ENCODE measurements at regions not wholly inside any gene's neighbourhood (a gene's known extent, or its start where the extent isn't known, plus 50 kb on each side); places are given as distances from the start of the nearest gene placed in this dataset.
"Not testable (repeated sequence)": the region's sequence is repeated elsewhere in the genome, so short reads cannot be mapped to it uniquely, and the experiment has no call there.

DNA sequence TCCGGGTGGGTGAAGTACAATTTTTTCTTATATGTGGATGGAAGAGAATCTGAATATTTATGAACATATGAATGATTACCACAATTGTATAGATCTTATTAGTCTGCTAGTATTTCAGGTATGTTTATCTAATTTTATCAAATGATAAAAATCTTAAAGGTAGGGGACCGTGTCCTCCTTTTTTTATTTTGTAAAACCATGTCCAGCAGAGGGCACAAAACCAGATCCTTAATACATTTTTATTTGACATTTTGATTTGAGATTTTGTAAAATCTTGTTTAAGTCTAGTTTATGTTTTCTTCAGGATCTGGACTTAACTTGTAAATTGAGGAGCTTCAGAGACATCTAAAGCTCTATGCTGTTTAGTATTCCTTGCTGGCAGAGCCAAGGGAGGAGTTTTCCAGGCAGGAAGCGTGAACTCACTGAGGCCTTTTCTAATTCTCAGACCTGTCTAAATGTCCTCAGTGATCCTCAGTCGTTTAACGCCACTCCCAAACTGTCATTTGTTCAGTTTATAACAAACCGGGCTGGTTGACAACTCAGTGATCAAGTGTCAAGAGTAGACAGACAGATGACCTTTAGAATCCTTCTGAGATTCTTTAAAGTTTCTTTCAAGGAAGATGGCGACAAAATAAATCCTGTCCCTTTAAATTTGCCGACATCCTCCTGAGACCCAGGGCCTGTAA is 263.9 kb downstream of the KTN1 start:
- DNase-seq (ENCODE audit: low read depth in 4 of 4, low spot score in 2 of 4), result no peak

DNA sequence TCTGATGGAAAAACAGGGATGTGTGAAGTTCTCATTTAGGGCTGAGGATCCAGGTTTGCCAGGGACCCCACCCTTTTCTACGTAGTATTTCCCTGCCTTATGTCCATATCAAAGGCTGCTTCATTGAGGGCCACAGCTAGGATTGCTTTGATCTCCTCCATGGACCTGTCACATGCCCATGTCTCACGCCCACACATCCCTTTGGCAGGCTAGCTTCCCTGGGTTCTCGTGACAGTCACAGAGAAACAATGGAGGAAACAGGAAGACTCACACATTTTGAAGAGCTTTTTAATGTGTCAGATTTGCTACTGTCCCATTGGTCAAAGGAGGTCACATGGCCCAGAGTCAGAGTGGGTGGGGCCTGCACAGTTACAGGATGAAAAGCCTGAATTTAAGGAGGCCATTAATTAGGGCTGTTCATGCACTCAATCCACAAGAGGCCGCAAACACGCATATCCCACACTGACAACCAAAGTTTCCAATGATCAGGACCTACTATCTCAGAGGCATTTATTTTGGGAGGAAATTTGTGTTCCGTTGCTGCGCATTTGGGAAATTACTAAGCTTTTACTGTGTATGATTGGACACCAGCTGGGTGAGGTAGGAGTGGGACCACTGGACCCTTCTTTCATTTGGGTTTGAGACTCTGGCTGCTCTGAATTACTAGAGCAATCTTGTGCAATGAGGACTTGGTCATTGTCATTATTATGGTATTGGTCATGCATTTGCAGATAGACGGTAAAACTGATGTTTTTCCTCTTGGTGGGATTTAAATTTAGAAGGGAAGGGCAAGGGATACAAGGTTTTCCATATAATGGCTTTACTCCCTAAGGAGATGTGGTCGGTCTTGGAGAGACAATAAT is 266.2 kb downstream of the KTN1 start:
- no peak for DNase-seq (ENCODE audit: low read depth in 4 of 4, low spot score in 2 of 4)

DNA sequence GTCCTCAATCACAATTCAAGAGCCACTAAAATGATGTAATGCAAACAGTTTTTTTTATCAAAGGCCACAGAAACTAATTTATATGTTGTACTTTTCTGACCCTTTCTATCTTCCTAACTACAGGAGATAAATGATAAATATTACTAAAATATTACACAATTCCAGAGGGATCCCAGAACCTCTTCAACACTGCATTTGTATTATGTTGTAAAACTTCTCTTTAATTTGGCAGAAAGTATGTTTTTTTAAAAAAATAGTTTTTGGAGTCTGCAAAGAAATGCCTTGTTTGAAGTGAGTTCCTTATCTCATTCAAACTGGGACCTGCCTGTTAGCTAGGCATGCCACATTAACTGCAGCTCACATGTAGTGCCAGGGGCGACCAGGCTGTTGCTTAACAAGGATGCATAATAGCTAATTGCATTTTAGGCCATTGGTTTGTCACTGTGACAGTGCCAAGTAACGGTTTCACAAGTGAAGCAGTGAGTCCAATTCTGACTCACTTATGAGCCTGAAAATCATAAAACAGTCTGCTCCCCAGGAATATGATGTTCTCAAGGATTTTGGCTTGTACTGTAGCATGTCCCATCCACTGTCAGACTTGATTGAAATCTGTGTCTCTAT is 266.9 kb downstream of the KTN1 start:
- DNase-seq (ENCODE audit: low read depth in 4 of 4, low spot score in 2 of 4), result no peak

DNA sequence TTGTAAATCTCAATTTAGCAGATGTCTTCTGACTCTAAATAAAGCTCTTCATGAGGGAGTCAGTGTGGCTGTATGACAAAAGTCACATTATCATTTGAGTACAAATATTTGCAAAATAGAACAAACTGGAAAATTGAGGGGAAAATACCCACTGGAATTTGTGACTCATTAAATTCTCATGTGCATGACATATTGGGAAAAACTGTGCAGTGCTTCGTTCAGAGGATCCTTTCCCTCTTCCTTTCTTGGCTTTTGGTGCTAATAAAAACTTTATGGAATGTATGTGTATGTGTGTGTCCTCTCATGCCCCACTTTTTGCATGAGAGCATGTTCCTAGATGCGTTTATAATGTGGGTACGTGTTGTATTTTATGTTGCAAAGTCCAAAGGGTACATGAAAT is 267.8 kb downstream of the KTN1 start:
- DNase-seq (ENCODE audit: low read depth in 4 of 4, low spot score in 2 of 4), result no peak

DNA sequence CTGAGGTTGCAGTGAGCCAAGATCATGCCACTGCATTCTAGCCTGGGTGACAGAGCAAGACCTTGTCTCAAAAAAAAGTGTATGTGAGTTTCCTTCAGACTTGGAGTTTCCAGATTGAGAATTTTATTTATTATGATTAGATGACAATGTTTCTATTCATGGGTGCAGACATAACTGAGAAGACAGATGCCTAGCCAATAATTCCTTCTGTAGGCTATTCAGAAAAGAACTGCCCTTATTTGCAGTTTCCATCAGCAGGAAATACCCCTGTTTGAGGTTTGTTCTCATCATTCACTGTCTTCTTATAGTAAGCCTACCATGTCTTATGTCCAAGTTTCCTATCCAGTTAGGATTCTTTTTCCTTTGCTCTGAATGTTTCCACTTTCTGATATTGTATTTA is 269.0 kb downstream of the KTN1 start:
- DNase-seq (ENCODE audit: low read depth in 4 of 4, low spot score in 2 of 4), result no peak

DNA sequence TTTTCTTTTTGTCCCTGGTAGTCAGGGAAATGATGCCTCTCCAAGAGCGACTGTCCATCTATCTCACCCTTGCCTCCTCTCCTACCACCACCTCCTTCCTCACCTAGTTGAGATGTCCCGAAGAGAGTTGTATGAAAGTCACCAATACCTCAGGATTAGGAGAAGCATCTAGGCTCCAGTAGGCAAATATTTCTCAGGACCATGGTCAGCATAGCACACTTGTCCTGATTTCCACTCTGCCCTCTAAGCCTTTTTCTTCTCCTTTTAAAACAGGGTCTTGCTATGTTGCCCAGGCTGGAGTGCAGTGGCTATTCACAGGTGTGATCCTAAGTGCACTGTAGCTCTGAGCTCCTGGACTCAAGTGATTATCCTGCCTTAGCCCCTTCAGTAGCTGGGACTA is 268.4 kb upstream of the PELI2 start:
- DNase-seq (ENCODE audit: low read depth in 4 of 4, low spot score in 2 of 4), result no peak

DNA sequence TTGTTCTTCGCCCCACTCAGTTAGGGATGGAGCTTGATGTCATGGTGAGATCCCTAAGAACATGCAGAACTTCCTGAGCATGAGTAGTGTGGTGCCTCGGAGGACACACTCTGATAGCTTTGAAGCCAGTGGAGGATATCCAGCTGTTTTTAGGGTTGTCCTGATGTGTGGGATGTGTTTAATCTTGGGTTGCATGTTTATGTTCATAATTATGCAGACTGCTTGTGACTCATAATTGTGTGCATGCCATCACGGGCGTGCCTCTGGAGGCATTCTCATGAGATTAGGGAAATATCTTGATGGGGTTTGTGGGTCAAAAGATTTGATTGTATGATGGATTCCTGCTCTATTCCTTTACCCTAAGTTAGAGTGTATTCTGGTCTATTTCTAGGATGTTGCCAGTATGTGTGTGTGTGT is 267.4 kb upstream of the PELI2 start:
- no peak for DNase-seq (ENCODE audit: low read depth in 4 of 4, low spot score in 2 of 4)

DNA sequence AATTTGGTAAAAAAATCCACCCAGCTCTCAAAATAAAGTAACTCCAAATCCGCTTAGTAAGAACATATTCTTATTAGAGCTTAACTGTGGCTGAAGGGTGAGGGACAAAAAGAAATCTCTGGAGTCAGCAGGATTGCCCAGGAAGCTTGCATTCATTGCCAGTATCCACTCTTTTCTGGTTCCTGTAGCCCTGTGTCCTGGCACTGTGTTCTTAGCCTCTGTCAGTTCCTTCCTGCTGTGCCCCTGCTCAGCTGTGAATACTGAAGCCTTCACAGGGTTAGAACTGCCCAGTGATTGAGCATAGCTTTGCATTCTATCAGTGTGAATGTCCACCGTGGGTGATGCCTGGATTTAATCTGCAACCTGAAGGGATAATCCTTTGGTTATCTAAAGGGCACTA is 266.9 kb upstream of the PELI2 start:
- no peak for DNase-seq (ENCODE audit: low read depth in 4 of 4, low spot score in 2 of 4)

DNA sequence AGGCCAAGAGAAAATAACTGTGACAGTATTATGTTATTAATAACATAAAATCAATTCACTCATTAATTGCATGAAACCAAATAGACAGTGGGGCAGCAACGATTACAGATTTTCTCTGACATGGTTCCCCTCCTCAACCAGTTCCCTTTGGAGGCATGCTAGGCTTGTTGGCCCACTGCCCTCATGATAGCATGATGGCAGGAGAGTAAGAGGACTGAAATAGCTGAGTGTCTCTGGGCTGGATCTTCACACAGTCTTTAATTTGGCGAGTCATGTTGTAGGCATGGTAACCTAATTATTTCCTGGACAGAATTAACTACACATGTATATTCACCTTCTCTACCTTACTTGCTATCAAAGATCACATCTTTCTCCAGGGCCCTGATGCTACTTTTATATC is 266.2 kb upstream of the PELI2 start:
- no peak for DNase-seq (ENCODE audit: low read depth in 4 of 4, low spot score in 2 of 4)

DNA sequence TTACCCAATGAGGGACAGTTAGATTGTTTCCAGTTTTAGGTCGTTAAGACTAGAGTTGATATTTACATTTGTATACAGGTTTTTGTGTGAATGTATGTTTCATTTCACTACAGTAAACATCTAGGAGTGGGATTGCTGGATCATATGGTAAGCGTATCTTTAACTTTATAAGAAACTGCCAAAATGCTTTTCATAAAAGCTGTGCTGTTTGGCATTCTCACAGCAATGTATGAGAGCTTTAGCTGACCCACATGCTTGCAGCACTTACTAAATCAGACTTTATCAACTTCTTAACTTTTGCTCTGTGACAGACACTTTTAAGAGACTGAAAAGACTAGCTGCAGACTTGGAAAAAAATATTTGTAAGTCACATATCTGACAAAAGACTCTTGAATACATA is 262.5 kb upstream of the PELI2 start:
- DNase-seq (ENCODE audit: low read depth in 4 of 4, low spot score in 2 of 4), result no peak

DNA sequence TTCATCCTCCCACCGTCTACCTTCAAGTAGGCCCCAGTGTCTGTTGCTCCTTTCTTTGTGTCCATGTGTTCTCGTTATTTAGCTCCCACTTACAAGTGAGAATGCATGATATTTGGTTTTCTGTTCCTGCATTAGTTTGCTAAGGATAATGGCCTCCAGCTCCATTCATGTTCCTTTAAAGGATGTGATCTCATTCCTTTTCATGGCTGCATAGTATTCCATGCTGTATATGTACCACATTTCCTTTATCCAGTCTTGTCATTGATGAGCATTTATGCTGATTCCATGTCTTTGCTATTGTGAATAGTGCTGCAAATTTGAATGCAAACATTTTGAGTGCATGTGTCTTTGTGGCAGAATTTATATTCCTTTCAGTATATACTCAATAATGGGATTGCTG is 259.6 kb upstream of the PELI2 start:
- DNase-seq (ENCODE audit: low read depth in 4 of 4, low spot score in 2 of 4), result no peak

DNA sequence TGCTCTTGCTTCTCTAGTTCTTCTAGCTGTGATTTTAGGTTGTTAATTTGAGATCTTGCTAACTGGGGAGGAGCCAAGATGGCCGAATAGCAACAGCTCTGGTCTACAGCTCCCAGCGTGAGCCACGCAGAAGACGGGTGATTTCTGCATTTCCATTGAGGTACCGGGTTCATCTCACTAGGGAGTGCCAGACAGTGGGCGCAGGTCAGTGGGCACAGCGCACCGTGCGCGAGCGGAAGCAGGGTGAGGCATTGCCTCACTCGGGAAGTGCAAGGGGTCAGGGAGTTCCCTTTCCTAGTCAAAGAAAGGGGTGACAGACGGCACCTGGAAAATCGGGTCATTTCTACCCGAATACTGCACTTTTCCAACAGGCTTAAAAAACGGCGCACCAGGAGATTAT is 256.6 kb upstream of the PELI2 start:
- DNase-seq (ENCODE audit: low read depth in 4 of 4, low spot score in 2 of 4), result not testable (repeated sequence)

DNA sequence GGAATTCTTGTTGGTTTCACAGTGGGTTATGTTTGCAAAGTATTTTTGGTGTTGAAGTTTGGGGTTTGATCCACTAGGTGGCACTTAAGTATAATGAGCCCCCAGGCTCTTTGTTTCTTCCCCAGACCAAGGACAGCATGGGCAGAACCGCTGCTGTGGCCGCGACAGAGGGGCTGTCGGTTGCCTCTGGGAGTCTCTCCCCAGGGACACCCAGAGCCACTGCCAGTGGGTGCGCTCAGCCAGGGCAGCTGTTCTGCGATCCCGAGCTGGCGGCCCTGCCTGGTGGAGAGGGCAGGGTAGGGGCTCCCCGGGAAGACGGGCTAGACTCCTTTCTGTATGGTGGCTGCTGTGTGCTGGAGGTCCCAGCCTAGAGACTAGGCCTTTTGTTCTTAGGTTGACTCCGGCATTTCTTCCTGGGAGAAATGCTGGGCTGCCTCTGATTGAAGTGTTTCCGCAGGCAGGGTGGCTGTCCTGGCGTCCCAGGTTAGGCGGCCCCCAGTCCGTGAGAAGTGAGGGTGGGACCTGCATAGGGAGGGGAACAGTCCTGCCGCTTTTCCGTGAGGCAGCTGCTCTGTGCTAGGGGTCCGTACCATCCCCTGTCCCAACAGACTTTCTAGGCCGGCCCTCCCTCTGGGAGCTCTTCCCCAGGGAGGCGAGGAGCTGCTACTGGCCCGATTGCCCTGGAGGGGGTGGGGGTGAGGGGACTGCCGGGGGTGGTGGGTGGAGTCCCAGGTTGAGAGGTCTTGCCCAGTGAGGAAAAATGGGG is 253.1 kb upstream of the PELI2 start:
- no peak for DNase-seq (ENCODE audit: low read depth in 4 of 4, low spot score in 2 of 4)

DNA sequence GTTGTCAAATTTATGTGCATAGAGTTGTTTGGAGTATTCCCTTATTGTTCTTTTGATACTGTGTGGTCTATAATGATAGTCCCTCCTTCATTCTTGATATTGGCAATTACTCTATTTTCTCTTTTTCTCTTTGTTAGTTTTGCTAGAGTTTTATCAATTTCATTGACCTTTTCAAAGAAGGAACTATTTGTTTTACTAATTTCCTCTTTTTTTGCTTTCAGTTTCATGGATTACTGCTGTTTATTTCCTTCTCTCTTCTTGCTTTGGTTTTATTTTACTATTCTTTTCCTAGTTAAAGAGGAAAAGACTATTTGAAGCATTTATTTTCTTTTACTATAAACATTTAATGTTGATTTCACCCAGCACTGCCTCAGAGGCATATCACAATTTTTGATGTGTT is 250.9 kb upstream of the PELI2 start:
- no peak for DNase-seq (ENCODE audit: low read depth in 4 of 4, low spot score in 2 of 4)

DNA sequence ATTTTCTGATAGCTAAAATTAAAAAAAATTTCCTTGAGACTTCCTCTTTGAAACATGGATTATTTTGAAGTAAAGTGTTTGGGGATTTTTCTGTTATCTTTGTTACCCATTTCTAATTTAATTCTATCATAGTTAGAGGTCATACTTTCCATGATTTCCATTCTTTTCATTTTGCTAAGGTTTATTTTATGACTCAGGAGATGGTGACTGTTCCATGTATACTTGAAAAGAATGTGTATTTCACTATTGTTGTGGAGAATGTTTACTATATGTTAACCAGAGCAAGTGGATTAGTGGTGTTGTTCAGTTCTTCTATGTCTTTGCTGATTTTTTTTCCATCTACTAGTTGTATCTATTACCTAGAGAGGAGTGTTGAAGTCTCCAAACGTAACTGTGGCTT is 250.5 kb upstream of the PELI2 start:
- DNase-seq (ENCODE audit: low read depth in 4 of 4, low spot score in 2 of 4), result no peak

DNA sequence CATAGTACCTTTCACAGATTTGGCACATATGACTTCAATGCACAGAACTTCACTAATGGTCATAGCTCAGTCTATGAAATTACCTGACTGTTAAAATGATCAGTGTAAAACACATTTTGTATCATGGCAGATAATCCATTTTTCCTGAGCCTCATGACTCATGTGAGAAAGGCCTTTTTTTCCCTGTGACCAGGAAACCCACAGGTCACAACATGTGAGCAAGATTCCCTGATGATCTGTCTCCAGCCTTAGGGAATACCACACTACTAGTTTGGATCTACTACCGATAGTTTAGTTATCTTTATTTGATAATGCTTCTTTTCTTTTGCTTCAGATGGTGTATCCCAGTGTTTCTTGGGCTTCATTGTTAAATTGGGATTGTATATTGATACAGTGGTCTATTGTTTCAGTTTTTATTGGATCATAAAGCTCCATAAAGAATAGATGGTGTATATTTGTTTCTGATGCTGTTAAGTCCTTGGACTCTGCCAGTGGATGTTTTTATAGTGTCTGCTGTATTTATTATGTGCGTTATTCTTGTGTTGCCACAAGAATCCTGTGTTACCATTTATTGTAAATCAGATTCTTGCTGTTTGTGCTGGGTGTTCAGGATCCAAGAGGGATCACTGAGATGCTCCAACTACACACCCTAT is 248.7 kb upstream of the PELI2 start:
- DNase-seq (ENCODE audit: low read depth in 4 of 4, low spot score in 2 of 4), result no peak

DNA sequence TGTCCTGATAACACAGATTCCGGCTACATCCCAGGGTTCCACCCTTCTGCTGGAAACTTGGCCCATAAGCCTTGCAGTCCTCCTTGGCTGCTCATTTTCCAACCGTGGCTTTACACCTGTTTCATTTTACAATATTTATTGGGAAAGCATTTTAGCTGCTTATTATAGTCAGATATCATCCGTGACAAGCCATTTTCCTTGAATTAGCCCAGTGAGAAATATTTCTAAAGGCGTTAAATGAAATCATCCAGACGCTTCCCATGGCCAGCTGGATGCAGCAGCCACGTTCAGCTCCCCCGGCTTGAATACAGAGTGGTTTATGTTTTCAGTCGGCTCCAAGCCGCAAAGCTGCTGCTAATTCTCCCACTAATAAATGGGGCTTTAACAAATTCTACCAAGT is 245.0 kb upstream of the PELI2 start:
- DNase-seq (ENCODE audit: low read depth in 4 of 4, low spot score in 2 of 4), result no peak

DNA sequence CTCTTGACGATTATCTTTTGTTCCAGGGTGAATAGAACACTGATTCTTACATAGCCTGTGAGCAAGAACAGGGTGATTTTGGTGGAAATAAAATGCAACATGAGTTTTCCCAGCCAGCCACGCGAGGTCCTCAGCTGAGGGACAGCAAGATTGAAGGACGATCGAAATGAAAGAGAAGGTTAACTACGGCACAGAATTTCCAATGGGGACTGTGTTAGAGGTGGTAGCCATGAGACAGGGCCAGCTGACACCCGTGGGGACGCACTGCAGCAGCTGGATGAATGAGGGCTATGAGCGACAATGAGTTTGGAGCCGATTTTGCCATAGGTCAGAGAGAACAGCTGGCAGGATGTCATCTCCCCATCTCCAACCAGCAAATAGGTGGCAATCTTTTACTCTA is 243.4 kb upstream of the PELI2 start:
- DNase-seq (ENCODE audit: low read depth in 4 of 4, low spot score in 2 of 4), result no peak

DNA sequence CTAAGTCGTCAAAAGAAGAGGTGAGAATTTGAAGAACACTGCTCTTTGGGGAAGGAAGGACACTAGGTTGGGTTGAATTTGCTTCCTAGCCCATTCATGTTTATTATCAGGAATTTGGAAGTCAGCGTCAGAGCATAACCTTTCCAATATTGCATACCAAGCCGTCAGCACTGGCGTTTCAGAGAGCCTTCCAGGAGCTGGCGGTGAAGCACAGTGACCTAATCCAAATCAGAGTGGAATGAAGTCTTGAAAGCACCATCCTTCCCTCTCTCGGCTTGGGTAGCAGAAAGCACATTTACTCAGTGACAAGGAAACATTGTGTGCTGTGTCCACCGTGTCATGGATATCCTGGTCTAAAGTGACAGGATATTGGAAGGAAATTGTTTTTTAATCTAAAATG is 240.3 kb upstream of the PELI2 start:
- no peak for DNase-seq (ENCODE audit: low read depth in 4 of 4, low spot score in 2 of 4)

DNA sequence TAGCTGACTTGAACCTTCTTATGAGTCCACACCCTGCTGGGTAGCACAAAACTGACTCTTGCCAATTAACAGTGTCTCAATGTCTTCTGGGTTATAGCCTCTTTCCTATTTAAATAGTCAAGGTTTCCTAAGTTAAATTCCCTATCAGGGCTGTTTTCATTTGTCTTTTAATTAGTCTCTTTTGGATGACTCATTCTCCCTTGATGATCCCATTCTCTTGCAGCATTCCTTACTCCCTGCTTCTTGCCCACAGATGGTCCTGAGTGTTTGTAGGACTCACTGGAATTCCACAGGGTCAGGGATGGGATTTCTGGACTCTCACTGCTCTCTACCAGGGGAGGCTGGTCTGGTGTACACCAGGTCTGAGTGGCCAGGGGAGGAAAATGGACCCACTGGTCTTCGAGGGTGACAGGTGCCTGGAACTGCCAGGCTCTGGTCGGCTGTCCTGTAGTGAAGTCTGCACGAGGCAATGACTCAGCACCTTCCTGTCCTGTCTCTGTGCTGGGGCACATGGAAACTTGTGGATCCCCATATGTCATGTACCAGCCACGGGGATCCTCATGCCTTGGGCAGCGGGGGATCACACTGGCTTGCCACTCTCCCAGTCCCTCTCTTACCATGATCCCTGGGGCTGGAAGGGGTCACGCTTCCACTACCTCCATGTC is 236.5 kb upstream of the PELI2 start:
- DNase-seq (ENCODE audit: low read depth in 4 of 4, low spot score in 2 of 4), result no peak

Measured in left renal cortex interstitium (tissue), 4 donors.